ENCODE measurements at regions not wholly inside any gene's neighbourhood (a gene's known extent, or its start where the extent isn't known, plus 50 kb on each side); places are given as distances from the start of the nearest gene placed in this dataset.

DNA sequence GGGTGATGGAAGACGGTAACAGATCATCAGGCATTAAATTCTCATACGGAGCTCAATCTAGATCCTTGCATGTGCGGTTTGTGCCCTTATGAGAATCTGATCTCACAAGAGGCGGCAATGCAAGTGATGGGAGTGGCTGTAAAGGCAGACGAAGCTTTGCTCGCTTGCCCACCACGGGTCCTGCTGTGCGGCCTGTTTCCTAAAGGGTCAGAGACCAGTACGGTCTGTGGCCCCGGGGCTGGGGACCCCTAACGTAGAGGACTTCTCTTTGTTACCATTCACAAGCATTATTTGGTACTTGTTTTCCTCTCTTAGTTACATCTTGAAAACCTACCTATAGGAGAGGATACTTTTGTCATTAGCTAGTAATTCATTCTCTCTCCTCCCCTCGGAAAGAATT is 221.0 kb downstream of the ADAM29 start:
- H3K36me3 ChIP-seq (ENCODE audit: insufficient read depth) = no peaks in the 10 kb centered on the region
- TF ChIP-seq, protein P1, sequence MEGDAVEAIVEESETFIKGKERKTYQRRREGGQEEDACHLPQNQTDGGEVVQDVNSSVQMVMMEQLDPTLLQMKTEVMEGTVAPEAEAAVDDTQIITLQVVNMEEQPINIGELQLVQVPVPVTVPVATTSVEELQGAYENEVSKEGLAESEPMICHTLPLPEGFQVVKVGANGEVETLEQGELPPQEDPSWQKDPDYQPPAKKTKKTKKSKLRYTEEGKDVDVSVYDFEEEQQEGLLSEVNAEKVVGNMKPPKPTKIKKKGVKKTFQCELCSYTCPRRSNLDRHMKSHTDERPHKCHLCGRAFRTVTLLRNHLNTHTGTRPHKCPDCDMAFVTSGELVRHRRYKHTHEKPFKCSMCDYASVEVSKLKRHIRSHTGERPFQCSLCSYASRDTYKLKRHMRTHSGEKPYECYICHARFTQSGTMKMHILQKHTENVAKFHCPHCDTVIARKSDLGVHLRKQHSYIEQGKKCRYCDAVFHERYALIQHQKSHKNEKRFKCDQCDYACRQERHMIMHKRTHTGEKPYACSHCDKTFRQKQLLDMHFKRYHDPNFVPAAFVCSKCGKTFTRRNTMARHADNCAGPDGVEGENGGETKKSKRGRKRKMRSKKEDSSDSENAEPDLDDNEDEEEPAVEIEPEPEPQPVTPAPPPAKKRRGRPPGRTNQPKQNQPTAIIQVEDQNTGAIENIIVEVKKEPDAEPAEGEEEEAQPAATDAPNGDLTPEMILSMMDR (conservative IDR thresholded peaks at IDR 0.05; ENCODE audit: low read depth, low read length) = no peak
- no peak overlapping the region for H3K4me2 ChIP-seq
- H3K27ac ChIP-seq = no peak overlapping the region
- H3K4me1 ChIP-seq (ENCODE audit: low read depth, poor library complexity, severe bottlenecking) = no peaks in the 10 kb centered on the region
- H3K27me3 ChIP-seq (ENCODE audit: insufficient read depth, low read depth) = no peaks in the 10 kb centered on the region
- H2AFZ ChIP-seq (ENCODE audit: low read depth) = no peak overlapping the region
- H3K4me3 ChIP-seq (IDR thresholded peaks at IDR 0.05; ENCODE audit: insufficient read depth, low read depth, low read length) = no peak overlapping the region
- no peaks in the 10 kb centered on the region for H3K79me2 ChIP-seq (ENCODE audit: insufficient read depth, low read depth)
- H4K20me1 ChIP-seq (ENCODE audit: insufficient read depth) = no peaks in the 10 kb centered on the region
- H3K9ac ChIP-seq = no peak overlapping the region

DNA sequence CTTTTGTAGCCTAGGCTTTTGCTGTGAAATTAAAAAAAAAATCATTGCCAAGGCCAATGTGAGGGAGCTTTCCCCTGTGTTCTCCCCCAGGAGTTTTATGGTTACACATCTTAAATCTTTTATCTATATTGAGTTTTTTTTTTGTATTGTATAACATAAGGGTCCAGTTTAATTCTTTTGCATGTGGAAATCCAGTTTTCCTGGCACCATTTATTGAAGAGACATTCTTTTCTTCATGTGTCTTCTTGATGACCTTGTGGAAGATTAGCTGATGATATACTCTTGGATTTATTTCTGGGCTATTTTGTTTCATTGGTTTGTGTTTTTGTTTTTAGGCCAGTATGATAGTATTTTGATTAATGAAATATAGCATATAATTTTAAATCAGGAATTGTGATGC is 225.0 kb downstream of the ADAM29 start:
- Histone ChIP-seq H2AFZ (ENCODE audit: low read depth) (no peak overlapping the region), H3K9ac (no peak overlapping the region), H3K79me2 (ENCODE audit: insufficient read depth, low read depth) (no peaks in the 10 kb centered on the region), H3K27me3 (ENCODE audit: insufficient read depth, low read depth) (no peaks in the 10 kb centered on the region), H3K4me2 (no peak overlapping the region), H3K4me1 (ENCODE audit: low read depth, poor library complexity, severe bottlenecking) (no peaks in the 10 kb centered on the region), H3K27ac (no peak overlapping the region), H3K36me3 (ENCODE audit: insufficient read depth) (no peaks in the 10 kb centered on the region), H4K20me1 (ENCODE audit: insufficient read depth) (no peaks in the 10 kb centered on the region), H3K4me3 (IDR thresholded peaks at IDR 0.05; ENCODE audit: insufficient read depth, low read depth, low read length) (no peak overlapping the region)
- TF ChIP-seq, protein P1 (conservative IDR thresholded peaks at IDR 0.05; ENCODE audit: low read depth, low read length) = no peak

DNA sequence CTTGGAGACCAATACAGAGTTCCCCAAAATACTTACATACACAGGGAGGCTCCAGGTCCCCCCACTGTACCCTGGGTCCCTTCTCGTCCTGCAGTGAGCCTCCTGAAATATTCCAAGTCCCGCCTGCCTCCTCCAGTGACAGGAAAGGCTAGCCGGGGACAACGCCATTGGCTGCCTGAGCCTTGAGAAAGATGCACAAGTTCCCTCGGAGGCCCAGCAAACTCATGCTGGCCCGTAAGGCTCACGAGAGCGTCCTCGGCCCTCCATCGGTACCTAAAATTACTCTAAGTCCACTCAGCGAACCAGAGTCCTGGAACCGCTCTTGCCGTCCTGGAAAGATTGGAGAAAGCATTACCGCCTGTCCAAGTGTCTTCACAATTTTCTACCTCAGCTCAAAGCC is 228.6 kb downstream of the ADAM29 start:
- H3K4me3 ChIP-seq (IDR thresholded peaks at IDR 0.05; ENCODE audit: insufficient read depth, low read depth, low read length) = no peak overlapping the region
- H3K9ac ChIP-seq = no peak overlapping the region
- H2AFZ ChIP-seq (ENCODE audit: low read depth) = no peak overlapping the region
- H3K27me3 ChIP-seq (ENCODE audit: insufficient read depth, low read depth) = no peaks in the 10 kb centered on the region
- TF ChIP-seq, protein P1 (conservative IDR thresholded peaks at IDR 0.05; ENCODE audit: low read depth, low read length) = no peak
- no peaks in the 10 kb centered on the region for H4K20me1 ChIP-seq (ENCODE audit: insufficient read depth)
- H3K79me2 ChIP-seq (ENCODE audit: insufficient read depth, low read depth) = no peaks in the 10 kb centered on the region
- H3K4me1 ChIP-seq (ENCODE audit: low read depth, poor library complexity, severe bottlenecking) = no peaks in the 10 kb centered on the region
- no peak overlapping the region for H3K27ac ChIP-seq
- no peaks in the 10 kb centered on the region for H3K36me3 ChIP-seq (ENCODE audit: insufficient read depth)
- H3K4me2 ChIP-seq = no peak overlapping the region

DNA sequence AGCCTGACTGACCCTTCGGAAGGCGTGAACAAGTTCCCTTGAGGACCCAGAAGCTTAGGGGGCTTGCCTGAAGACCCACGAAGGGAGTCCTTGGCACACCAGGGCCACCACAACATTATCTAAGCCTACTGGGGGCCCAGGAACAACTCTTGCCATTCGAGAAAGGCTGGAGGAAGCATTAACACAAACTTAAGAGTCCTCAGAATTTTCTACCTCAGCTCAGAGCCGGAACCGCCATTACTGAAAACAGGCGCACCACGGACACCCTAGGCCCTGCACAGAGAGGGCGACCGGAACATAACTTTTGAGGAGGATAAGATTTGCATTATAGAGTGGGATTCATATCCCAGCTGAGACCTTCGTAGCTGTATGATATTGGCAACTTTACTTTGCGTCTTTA is 229.1 kb downstream of the ADAM29 start:
- Histone ChIP-seq H3K27me3 (ENCODE audit: insufficient read depth, low read depth) (no peaks in the 10 kb centered on the region), H3K79me2 (ENCODE audit: insufficient read depth, low read depth) (no peaks in the 10 kb centered on the region), H4K20me1 (ENCODE audit: insufficient read depth) (no peaks in the 10 kb centered on the region), H3K4me3 (IDR thresholded peaks at IDR 0.05; ENCODE audit: insufficient read depth, low read depth, low read length) (no peak overlapping the region), H3K4me1 (ENCODE audit: low read depth, poor library complexity, severe bottlenecking) (no peaks in the 10 kb centered on the region), H3K36me3 (ENCODE audit: insufficient read depth) (no peaks in the 10 kb centered on the region), H3K9ac (no peak overlapping the region), H3K27ac (no peak overlapping the region), H3K4me2 (no peak overlapping the region), H2AFZ (ENCODE audit: low read depth) (no peak overlapping the region)
- TF ChIP-seq, protein P1 (conservative IDR thresholded peaks at IDR 0.05; ENCODE audit: low read depth, low read length) = no peak

DNA sequence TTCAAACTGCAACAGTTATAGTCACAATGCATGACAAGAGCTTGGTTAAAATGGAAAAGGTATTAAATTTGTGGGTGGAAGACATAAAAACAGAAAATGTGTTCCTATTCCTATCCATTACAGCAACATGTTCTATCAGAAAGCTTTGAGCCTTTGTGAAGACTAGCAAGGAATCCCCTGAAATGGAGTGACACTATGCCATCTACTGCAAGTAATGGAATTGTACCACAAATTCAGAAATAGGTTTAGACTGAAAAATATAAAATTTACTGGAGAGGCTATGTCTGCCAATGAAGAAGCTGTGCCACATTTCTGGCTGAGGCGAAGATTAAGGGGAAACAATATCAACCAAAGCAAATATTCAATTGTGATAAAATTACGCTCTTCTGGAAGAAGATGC is 247.9 kb downstream of the ADAM29 start:
- Histone ChIP-seq H3K27me3 (ENCODE audit: insufficient read depth, low read depth) (no peaks in the 10 kb centered on the region), H3K36me3 (ENCODE audit: insufficient read depth) (no peaks in the 10 kb centered on the region), H3K4me2 (no peak overlapping the region), H3K9ac (no peak overlapping the region), H3K27ac (no peak overlapping the region), H3K4me1 (ENCODE audit: low read depth, poor library complexity, severe bottlenecking) (no peaks in the 10 kb centered on the region), H3K4me3 (IDR thresholded peaks at IDR 0.05; ENCODE audit: insufficient read depth, low read depth, low read length) (no peak overlapping the region), H3K79me2 (ENCODE audit: insufficient read depth, low read depth) (no peaks in the 10 kb centered on the region), H2AFZ (ENCODE audit: low read depth) (no peak overlapping the region), H4K20me1 (ENCODE audit: insufficient read depth) (no peaks in the 10 kb centered on the region)
- TF ChIP-seq, protein P1 (conservative IDR thresholded peaks at IDR 0.05; ENCODE audit: low read depth, low read length) = no peak

Measured in KMS-11 (cell line).